ENCODE measurements at regions not wholly inside any gene's neighbourhood (a gene's known extent, or its start where the extent isn't known, plus 50 kb on each side); places are given as distances from the start of the nearest gene placed in this dataset.
"Not testable (repeated sequence)": the region's sequence is repeated elsewhere in the genome, so short reads cannot be mapped to it uniquely, and the experiment has no call there.

DNA sequence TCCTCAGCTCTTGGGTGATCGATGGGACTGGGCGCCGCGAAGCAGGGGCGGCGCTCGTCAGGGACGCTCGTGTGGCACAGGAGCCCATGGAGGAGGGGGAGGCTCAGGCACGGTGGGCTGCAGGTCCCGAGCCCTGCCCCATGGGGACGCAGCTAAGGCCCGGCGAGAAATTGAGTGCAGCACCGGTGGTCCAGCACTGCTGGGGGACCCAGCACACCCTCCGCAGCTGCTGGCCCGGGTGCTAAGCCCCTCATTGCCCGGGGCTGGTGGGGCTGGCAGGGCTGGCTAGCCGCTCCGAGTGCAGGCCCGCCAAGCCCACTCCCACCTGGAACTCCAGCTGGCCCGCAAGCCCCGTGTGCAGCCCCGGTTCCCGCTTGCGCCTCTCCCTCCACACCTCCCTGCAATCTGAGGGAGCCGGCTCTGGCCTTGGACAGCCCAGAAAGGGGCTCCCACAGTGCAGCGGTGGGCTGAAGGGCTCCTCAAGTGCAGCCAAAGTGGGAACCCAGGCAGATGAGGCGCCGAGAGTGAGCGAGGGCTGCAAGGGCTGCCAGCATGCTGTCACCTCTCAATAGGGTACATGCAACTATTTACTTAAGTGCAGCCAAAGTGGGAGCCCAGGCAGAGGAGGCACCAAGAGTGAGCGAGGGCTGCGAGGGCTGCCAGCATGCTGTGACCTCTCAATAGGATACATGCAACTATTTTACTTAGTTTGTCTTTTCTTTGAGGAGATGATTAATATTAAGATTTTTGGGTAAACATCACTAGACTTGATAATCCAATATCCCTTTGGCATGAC, 619.8 kb upstream of the IGFBP7 start:
- Mint-ChIP-seq H3K4me1 (peaks cover 30% of the 10 kb centered on the region), H3K9me3 (peaks cover 16% of the 10 kb centered on the region), H3K36me3 (ENCODE audit: low read depth) (peaks cover 17% of the 10 kb centered on the region; the same call in 2 of the 3 replicates)
- ATAC-seq; H4K20me1 ChIP-seq (replicated peaks; ENCODE audit: insufficient read depth); H3K36me3 ChIP-seq (ENCODE audit: insufficient read depth); H3K9me2 ChIP-seq (ENCODE audit: insufficient read depth); H3K27ac Mint-ChIP-seq; H2AFZ ChIP-seq; H3K79me2 ChIP-seq (replicated peaks; ENCODE audit: insufficient read depth); H3F3A ChIP-seq (replicated peaks; ENCODE audit: low read depth); H3K4me3 Mint-ChIP-seq; H3K27me3 ChIP-seq (ENCODE audit: insufficient read depth); H3K27me3 Mint-ChIP-seq (ENCODE audit: insufficient read depth, low read depth, poor library complexity); H3K27ac ChIP-seq (ENCODE audit: low read depth); H3K4me3 ChIP-seq; DNase-seq (ENCODE audit: low spot score); H3K4me2 ChIP-seq: not testable (repeated sequence)
- H3K4me1 ChIP-seq (ENCODE audit: insufficient read depth): peaks cover 37% of the 10 kb centered on the region

- Mint-ChIP-seq H3K36me3 (ENCODE audit: low read depth) (peaks cover 10% of the 10 kb centered on the region; the same call in 2 of the 3 replicates), H3K27me3 (ENCODE audit: insufficient read depth, low read depth, poor library complexity) (peaks cover 2% of the 10 kb centered on the region), H3K4me1 (peaks cover 12% of the 10 kb centered on the region; the same call in 2 of the 3 replicates), H3K27ac (no peak overlapping the region), H3K4me3 (no peak overlapping the region), H3K9me3 (peaks cover 16% of the 10 kb centered on the region)
- Histone ChIP-seq H3K4me2 (no peak overlapping the region), H3K79me2 (replicated peaks; ENCODE audit: insufficient read depth) (no peaks in the 10 kb centered on the region), H3K27ac (ENCODE audit: low read depth) (no peak overlapping the region), H3K4me3 (no peak overlapping the region), H3K9me2 (ENCODE audit: insufficient read depth) (peaks cover 7% of the 10 kb centered on the region; the same call in 1 of the 2 replicates), H3K4me1 (ENCODE audit: insufficient read depth) (peaks cover 13% of the 10 kb centered on the region), H4K20me1 (replicated peaks; ENCODE audit: insufficient read depth) (no peaks in the 10 kb centered on the region), H3K27me3 (ENCODE audit: insufficient read depth) (no peaks in the 10 kb centered on the region), H2AFZ (no peak overlapping the region), H3F3A (replicated peaks; ENCODE audit: low read depth) (no peaks in the 10 kb centered on the region), H3K36me3 (ENCODE audit: insufficient read depth) (no peaks in the 10 kb centered on the region)
- TF ChIP-seq REST (IDR thresholded peaks at IDR 0.05; ENCODE audit: unreplicated experiment): no peak
- TF ChIP-seq ETS1 (IDR thresholded peaks at IDR 0.05): no peak
- no peak for TF ChIP-seq EZH2phosphoT487 (IDR thresholded peaks at IDR 0.05; ENCODE audit: unreplicated experiment)
- TF ChIP-seq JUNB (IDR thresholded peaks at IDR 0.05; ENCODE audit: unreplicated experiment): no peak
- TF ChIP-seq EZH2 (IDR thresholded peaks at IDR 0.05; ENCODE audit: low read depth, unreplicated experiment): no peak
- TF ChIP-seq, protein P1, sequence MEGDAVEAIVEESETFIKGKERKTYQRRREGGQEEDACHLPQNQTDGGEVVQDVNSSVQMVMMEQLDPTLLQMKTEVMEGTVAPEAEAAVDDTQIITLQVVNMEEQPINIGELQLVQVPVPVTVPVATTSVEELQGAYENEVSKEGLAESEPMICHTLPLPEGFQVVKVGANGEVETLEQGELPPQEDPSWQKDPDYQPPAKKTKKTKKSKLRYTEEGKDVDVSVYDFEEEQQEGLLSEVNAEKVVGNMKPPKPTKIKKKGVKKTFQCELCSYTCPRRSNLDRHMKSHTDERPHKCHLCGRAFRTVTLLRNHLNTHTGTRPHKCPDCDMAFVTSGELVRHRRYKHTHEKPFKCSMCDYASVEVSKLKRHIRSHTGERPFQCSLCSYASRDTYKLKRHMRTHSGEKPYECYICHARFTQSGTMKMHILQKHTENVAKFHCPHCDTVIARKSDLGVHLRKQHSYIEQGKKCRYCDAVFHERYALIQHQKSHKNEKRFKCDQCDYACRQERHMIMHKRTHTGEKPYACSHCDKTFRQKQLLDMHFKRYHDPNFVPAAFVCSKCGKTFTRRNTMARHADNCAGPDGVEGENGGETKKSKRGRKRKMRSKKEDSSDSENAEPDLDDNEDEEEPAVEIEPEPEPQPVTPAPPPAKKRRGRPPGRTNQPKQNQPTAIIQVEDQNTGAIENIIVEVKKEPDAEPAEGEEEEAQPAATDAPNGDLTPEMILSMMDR (conservative IDR thresholded peaks at IDR 0.05; ENCODE audit: low read depth in 2 of 2): no peak
- no peak for TF ChIP-seq ZNF331 (CRISPR knock-in tag; IDR thresholded peaks at IDR 0.05; ENCODE audit: low read depth)
- no peak for TF ChIP-seq POLR2AphosphoS5 (IDR thresholded peaks at IDR 0.05; ENCODE audit: low read depth)
- ATAC-seq (no peak), DNase-seq (ENCODE audit: low spot score) (no peak)
Measured at GRCh38 chr4:57726154-57726553, 616.0 kb upstream of the IGFBP7 start.

Measured in GM23338 (cell line).